Right lobe of liver (tissue), 4 donors: ENCODE measurements at regions not wholly inside any gene's neighbourhood (a gene's known extent, or its start where the extent isn't known, plus 50 kb on each side); places are given as distances from the start of the nearest gene placed in this dataset.

ENCODE experiments used
- CTCF ChIP-seq, 4 donors: fragments of 200-600 bp in 3 of 4; fragments of 450-650 bp in 1 of 4; IDR thresholded peaks; one replicate each; pipeline versions ENCODE4 v1.5.1 to v1.8.0; 2016 to 2022; ENCODE audit warnings: antibody characterized with exemption in 4 of 4, mild to moderate bottlenecking in 2 of 4
- POLR2A ChIP-seq: fragments of 450-650 bp; IDR thresholded peaks from one replicate; pipeline ENCODE4 v1.6.1; 2017; ENCODE audit warnings: antibody characterized with exemption, mild to moderate bottlenecking
- donor health status: DM: no; HTN: no; CAD: no.
- donor health status: DM: no; HTN: no; CAD: no.
- donor health status: DM: no; HTN: yes; CAD: no.

GRCh38 chr2:211133766-211134165 lies 577.4 kb downstream of the CPS1 start:
- TF ChIP-seq CTCF (IDR thresholded peaks at IDR 0.05) (no peak), POLR2A (no peak)
